GM12874 (cell line): ENCODE measurements at regions not wholly inside any gene's neighbourhood (a gene's known extent, or its start where the extent isn't known, plus 50 kb on each side); places are given as distances from the start of the nearest gene placed in this dataset.

Source experiments
- TF ChIP-seq, protein P1 (sequence below): IDR thresholded peaks from 2 replicates; pipeline ENCODE4 v1.5.1; 2011; ENCODE audit warnings: low read depth, mild to moderate bottlenecking, control low read depth, low read length, moderate library complexity; ENCODE audit not compliant: insufficient read depth

DNA sequence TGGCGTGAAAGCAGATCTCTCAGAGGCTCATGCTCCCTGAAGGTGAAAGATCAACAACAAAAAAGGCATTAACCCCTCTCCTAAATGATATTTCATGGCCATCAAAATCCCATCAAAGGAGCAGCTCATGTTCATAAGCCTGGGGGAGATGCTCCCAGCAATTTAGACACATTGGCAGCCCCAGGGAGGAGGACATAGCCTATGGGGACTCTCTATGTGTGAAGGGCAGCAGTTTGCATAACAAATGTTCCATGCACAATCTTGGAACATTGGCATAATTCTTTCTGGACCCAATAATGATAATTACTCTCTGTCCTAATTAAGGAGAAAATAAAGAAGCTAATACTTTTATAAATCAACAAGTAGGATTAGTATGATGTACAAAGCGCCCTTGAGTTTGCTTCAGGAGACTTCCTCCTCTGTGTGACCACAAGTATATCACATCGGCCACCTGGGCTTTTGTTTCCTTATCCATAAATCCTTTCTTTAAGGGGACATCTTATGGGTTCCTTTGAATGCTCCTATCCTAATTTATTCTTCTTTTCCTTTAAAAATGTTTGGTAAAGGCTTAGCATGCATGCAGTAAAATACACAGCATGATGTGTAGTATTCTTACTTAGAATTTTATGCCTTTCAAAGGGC, 161.9 kb upstream of the PLEKHG7 start:
- TF ChIP-seq, protein P1, sequence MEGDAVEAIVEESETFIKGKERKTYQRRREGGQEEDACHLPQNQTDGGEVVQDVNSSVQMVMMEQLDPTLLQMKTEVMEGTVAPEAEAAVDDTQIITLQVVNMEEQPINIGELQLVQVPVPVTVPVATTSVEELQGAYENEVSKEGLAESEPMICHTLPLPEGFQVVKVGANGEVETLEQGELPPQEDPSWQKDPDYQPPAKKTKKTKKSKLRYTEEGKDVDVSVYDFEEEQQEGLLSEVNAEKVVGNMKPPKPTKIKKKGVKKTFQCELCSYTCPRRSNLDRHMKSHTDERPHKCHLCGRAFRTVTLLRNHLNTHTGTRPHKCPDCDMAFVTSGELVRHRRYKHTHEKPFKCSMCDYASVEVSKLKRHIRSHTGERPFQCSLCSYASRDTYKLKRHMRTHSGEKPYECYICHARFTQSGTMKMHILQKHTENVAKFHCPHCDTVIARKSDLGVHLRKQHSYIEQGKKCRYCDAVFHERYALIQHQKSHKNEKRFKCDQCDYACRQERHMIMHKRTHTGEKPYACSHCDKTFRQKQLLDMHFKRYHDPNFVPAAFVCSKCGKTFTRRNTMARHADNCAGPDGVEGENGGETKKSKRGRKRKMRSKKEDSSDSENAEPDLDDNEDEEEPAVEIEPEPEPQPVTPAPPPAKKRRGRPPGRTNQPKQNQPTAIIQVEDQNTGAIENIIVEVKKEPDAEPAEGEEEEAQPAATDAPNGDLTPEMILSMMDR, result no peak

DNA sequence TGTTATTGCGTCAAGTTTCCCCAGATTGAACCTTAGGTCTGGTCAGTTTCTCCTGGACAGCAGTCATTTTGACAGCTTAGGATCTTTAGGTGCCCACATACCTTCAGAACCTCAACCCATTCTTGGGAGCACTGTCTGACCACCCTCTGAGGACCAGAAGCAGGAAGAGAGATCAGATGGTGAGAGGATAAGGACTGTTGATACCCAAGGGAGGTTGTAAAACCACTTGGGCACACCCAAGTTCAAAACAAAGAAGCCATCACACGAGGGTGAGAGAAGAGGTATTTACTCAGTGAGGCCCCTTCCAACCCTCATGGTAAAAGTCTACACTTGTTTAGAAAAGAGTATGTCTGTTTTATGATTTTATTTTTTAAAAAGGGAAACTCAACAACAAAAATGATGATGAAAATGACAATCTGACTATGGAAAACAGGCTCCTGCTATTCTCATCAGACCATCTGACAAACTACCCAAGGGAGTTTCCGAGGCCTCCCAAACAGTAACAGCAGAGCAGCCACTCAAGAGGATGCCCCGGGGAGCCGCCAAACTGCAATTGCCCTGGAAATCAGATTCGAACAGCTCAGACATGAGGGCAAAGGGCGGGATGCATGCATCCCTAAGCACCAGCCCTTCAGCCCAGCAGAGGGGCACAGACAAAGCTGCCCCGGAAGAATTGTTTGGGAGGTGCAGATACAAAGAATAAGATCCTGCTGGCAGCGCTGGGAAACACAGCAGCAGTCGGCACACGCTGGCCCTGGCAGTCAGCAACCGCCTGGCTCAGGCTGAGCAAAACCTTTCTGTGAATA, 162.6 kb upstream of the PLEKHG7 start:
- TF ChIP-seq, protein P1, result no peak

DNA sequence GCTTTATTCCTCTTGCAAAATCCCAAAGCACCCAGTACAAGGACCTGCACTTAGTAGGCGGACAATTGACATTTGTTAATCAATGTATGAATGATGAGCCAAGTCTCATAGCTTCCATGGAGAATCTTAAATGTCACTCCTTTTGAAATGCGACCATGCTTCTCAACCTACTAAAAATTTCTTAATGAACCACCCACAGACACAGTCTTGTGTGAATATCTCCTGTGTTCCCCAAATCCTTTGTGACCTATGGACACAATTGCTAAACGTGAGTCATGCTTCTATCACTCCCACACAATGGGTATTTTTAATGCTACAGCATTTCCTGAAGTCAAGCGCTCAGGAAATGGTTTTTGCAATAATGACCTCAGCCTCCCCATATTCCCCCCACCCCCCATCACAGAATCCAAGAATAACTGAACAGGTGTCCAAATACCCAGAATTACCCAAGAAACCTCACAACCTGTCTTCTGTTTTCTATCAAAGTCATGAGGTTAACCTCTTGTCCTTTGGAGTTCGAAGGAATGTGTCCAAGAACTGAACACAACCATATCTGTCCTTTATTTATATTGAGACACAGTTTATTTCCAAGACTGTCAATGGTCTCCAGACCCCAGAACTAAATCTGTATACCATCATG, 163.6 kb upstream of the PLEKHG7 start:
- TF ChIP-seq, protein P1, result no peak

DNA sequence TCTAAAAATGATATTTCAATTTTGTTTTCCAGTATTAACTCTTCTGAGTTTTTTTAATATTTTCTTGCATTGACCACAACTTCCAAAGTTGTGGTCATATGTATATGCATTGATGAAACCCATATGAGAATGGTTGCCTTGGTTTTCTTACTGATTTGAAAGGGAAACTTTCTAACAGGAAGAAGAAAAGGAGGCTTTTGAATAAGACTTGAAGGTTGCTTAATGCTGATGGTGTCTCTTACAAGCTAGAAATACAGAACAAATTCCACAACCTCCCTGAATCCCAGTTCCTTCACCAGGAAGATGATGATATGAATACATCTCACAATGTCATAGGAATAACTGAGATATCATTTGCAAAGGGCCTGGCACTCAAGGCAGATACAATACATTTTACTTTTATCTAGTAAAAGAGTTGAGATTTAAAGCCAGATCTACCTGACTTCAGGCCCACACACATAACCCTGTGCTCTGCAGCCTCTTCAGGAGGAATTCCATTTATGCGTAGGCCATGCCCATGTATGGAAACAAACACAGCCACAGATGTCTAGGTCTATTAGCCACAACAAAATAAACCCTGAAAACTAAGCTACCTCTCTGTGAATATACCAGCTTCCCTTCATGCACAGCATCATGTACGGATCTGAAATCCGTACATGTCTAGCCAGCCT, 165.4 kb upstream of the PLEKHG7 start:
- TF ChIP-seq, protein P1, result no peak

DNA sequence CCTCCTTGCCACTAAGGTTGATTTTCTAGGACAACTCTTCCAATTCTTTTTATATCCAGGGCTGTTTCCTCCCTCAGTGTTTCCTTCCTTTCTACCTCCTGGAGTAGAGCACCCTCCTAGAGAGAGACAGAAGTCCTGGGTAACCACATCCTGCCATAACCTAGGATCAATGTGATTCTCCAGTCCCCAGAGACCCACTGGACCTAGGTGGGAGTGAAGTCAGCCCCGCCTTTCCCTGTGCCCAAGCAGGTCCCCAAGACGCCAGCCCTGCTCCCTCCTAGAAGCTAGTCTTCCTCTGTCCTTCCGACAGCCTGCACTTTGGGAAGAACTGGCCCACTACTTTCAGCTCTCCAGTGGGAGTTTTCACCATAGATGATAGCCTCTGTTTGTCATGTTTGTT, 166.8 kb upstream of the PLEKHG7 start:
- TF ChIP-seq, protein P1, result no peak

DNA sequence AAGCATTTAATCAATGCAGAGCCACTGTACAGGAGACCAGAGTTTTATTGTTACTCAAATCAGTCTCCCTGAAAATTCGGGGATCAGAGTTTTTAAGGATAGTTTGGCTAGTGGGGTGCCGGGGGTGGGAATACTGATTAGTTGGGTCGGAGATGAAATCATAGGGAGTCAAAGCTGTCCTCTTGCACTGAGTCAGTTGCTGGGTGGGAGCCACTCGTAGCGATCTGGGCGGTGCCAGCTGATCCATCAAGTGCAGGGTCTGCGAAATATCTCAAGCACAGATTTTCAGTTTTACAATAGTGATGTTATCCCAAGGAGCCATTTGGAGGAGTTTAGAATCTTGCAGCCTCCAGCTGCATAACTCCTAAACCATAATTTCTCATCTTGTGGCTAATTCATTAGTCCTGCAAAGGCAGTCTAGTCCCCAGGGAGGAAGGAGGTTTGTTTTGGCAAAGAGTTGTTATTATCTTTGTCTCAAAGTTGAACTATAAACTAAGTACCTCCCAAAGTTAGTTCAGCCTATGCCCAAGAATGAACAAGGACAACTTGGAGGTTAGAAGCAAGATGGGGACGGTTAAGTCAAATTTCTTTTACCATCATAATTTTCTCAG, 169.4 kb upstream of the PLEKHG7 start:
- TF ChIP-seq, protein P1, result no peak
